RWPE1 (cell line): ENCODE measurements at regions not wholly inside any gene's neighbourhood (a gene's known extent, or its start where the extent isn't known, plus 50 kb on each side); places are given as distances from the start of the nearest gene placed in this dataset.

Experiments
- CTCF ChIA-PET: fragments of 350-600 bp; sonication (Branson Sonifier 250); formaldehyde crosslinking; extraction: SDS; loops from one replicate; lab custom pipeline; 2021; lab: Yijun Ruan, JAX
- POLR2A ChIA-PET: fragments of 400-600 bp; formaldehyde crosslinking; extraction: SDS; loops from one replicate; lab custom pipeline; 2020; ENCODE audit warnings: antibody characterized with exemption; ENCODE audit not compliant: low non-redundant PET; lab: Yijun Ruan, JAX
- DNase-seq: peaks from one replicate; pipeline ENCODE4 v3.0.0; 2012; ENCODE audit warnings: low spot score
- H3K27ac ChIP-seq: fragments of 450-650 bp; 2 replicates; pipeline ENCODE4 v1.5.1; 2017
- CTCF ChIP-seq: fragments of 450-650 bp; conservative IDR thresholded peaks from 2 replicates; pipeline ENCODE4 v1.5.1; 2017; ENCODE audit warnings: low read depth, mild to moderate bottlenecking

DNA sequence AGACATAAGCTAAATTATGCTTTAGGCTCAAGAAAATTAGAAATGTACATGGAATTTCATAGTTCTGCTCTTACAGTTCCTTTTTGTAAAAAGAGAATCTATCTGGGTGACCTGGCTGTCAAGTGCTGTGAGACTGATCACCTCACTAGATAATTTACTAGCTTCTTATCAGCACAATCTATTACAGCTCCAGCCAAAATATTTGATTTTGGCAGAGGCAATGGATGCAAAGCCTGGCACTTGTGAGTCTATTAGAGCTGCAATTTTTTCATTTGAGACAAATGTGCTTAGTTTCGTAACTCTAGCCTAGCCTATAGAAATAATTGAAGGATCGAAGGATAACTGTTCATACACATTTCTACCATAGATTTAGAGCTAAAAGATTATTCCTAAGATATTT lies 927.5 kb downstream of the SLC6A15 start:
- CTCF ChIA-PET, result no interaction called here

GRCh38 chr12:83980398-83980797 lies 932.2 kb downstream of the SLC6A15 start:
- no peak for TF ChIP-seq CTCF
- H3K27ac ChIP-seq, result no peak overlapping the region
- CTCF ChIA-PET, result interaction anchor here (0.7 kb wide), 1 partner anchor 1609 kb away, joined by 3 read pairs; no protein-coding TSS in a partner anchor
- POLR2A ChIA-PET, result no interaction called here
- no peak for DNase-seq

More for the DNA sequence above, 927.5 kb downstream of the SLC6A15 start:
- no peak overlapping the region for H3K27ac ChIP-seq
- no peak for TF ChIP-seq CTCF
- POLR2A ChIA-PET, result no interaction called here
- no peak for DNase-seq

- no peak for TF ChIP-seq CTCF
- ChIA-PET POLR2A (no interaction called here), CTCF (no interaction called here)
- no peak for DNase-seq
- H3K27ac ChIP-seq, result no peak overlapping the region
Observed at GRCh38 chr12:83979785-83980184, 932.8 kb downstream of the SLC6A15 start.

GRCh38 chr12:83971781-83972180 lies 940.8 kb downstream of the SLC6A15 start:
- no peak overlapping the region for H3K27ac ChIP-seq
- ChIA-PET POLR2A (no interaction called here), CTCF (interaction anchor here (0.8 kb wide), 1 partner anchor 90 kb away, joined by 4 read pairs; no protein-coding TSS in a partner anchor)
- no peak for TF ChIP-seq CTCF
- DNase-seq, result no peak

- CTCF ChIA-PET, result no interaction called here
- TF ChIP-seq CTCF, result no peak
- no peak for DNase-seq
- no peak overlapping the region for H3K27ac ChIP-seq
- POLR2A ChIA-PET, result no interaction called here
Observed at GRCh38 chr12:83960767-83961166, 951.8 kb downstream of the SLC6A15 start.

GRCh38 chr12:83958997-83959396 lies 953.6 kb downstream of the SLC6A15 start:
- CTCF ChIA-PET, result no interaction called here
- no peak for DNase-seq
- no peak for TF ChIP-seq CTCF
- no peak overlapping the region for H3K27ac ChIP-seq
- POLR2A ChIA-PET, result no interaction called here
